Coronary artery (tissue), 2 donors: ENCODE measurements at regions not wholly inside any gene's neighbourhood (a gene's known extent, or its start where the extent isn't known, plus 50 kb on each side); places are given as distances from the start of the nearest gene placed in this dataset.

Experiments
- DNase-seq: peaks from one replicate; pipeline ENCODE4 v3.0.0-alpha.2; 2017; ENCODE audit warnings: low spot score
- H3K27ac ChIP-seq, 2 donors: fragments of 200-600 bp; sonication (generic); one replicate each; pipeline ENCODE4 v1.5.1; 2016 to 2019
- H3K4me3 ChIP-seq: fragments of 200-600 bp; sonication (generic); 2 replicates; pipeline ENCODE4 v1.5.1; 2016; ENCODE audit warnings: mild to moderate bottlenecking, moderate library complexity
- TF ChIP-seq, protein P1 (sequence below): fragments of 200-600 bp; sonication (generic); IDR thresholded peaks from one replicate; pipeline ENCODE4 v1.5.1; 2019; ENCODE audit warnings: antibody characterized with exemption

DNA sequence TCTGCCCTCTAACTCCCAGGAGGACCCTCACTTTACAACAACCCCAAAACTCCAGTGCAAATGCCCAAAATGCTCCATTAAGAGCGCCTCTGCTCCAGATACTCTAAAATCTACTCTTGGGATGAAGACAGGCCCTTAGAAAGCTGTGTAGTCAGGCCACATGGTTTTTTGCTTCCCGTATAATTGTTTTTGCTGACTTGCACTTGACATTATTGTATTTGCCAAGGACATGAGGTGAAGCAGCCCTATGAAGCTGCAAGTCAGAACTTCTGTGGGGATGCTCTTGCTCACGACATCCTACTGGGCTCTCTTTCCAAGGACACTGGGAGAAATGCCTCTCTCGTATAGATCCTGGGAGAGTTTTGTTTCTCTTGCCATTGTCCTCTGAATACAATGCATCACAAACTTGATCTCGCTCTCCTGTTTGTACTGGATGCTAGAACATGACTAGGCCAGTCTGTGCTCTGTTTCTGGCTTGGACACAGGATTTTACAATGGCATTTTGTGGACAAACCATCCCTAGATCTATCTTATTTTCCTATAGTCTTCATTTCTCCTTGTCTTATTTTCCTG, 177.2 kb upstream of the DTNBP1 start:
- no peak overlapping the region for H3K4me3 ChIP-seq
- no peak for DNase-seq
- TF ChIP-seq, protein P1, sequence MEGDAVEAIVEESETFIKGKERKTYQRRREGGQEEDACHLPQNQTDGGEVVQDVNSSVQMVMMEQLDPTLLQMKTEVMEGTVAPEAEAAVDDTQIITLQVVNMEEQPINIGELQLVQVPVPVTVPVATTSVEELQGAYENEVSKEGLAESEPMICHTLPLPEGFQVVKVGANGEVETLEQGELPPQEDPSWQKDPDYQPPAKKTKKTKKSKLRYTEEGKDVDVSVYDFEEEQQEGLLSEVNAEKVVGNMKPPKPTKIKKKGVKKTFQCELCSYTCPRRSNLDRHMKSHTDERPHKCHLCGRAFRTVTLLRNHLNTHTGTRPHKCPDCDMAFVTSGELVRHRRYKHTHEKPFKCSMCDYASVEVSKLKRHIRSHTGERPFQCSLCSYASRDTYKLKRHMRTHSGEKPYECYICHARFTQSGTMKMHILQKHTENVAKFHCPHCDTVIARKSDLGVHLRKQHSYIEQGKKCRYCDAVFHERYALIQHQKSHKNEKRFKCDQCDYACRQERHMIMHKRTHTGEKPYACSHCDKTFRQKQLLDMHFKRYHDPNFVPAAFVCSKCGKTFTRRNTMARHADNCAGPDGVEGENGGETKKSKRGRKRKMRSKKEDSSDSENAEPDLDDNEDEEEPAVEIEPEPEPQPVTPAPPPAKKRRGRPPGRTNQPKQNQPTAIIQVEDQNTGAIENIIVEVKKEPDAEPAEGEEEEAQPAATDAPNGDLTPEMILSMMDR: no peak
- H3K27ac ChIP-seq: no peak overlapping the region

DNA sequence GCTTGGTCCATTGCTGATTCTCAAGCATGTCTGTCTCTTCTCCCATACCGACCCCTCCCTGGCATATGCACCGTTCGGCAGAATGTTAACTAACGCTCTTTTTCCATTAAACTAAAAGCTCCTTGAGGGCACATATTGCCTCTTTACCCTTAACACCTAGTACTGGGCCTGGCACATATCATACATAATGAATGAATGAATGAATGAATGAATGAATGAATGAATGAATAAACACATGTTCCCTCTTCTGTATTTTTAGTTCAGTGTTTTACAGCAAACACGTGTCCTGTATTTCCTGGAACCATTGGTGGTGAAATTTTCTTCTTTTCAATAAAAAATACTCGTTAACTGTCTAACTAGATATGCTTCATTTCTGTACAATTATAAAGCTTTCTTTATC, 174.4 kb upstream of the DTNBP1 start:
- Histone ChIP-seq H3K4me3 (no peak overlapping the region), H3K27ac (no peak overlapping the region)
- no peak for DNase-seq
- TF ChIP-seq, protein P1: no peak

DNA sequence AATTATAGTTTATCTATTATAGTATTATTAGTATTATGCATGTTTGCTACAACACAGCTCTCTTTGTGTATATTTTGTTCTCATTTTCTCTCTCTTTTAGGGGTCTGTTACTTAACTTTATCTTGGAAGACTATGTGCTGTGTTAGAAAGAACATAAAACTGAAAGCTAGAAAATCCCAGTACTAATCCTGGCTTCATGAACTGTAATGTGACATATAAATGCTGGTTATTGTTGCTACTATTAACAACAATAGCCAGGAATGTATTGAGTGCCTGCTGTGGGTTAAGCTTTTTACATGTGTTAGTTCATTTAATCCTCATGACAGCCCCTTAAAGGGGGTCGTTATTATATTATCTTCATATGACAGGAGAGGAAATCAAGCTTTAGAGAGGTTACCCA, 170.0 kb upstream of the DTNBP1 start:
- no peak overlapping the region for H3K27ac ChIP-seq
- TF ChIP-seq, protein P1: no peak
- H3K4me3 ChIP-seq: no peak overlapping the region
- DNase-seq: no peak

DNA sequence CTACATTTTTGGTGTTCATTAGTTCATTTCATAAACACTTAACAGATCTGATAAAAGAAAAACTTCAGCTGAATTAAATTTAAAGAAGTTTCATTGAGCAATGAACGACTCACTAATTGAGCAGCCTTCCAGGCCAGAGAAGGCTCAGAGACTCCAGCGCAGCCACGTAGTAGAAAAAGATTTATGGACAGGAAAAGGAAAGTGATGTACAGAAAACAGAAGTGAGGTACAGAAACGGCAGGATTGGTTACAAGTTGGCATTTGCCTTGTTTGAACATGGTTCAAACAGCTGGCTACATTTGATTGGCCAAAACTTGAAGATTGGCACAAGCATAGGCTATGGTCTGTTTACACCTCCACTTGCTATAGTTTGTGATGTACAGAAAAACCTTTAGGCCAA, 166.3 kb upstream of the DTNBP1 start:
- no peak overlapping the region for H3K27ac ChIP-seq
- TF ChIP-seq, protein P1: no peak
- DNase-seq: no peak
- no peak overlapping the region for H3K4me3 ChIP-seq

DNA sequence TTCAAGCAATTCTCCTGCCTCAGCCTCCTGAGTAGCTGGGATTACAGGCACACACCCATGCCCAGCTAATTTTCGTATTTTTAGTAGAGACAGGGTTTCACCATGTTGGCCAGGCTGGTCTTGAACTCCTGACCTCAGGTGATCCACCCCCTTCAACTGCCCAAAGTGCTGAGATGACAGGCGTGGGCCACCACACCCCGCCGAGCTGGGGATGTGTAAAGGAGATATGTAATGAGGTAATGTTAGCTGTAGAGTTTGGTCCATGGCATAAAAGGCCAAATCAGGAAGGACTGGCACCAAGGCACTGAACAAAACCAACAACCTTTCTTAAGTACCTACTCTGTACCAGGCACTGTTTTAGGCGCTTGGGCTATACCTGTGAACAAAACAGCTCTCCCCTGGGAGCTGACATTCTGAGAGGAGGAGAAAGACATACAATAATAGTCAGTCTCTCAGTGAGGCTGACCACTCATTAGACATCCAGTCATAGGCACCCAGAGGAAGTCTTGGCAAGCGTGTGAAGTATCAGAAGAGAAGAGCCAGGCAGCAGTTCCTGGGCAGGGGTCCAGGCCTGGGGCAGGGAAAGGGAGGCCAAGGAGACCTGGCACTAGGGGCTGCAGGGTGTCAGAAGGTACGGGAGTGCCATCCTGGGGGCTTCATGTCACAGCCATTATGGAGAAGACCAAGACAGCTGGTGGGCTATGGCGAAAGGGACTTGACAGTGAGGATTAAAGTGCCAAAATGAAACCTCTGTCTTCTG, 164.8 kb upstream of the DTNBP1 start:
- DNase-seq: no peak
- no peak overlapping the region for H3K4me3 ChIP-seq
- TF ChIP-seq, protein P1: no peak

DNA sequence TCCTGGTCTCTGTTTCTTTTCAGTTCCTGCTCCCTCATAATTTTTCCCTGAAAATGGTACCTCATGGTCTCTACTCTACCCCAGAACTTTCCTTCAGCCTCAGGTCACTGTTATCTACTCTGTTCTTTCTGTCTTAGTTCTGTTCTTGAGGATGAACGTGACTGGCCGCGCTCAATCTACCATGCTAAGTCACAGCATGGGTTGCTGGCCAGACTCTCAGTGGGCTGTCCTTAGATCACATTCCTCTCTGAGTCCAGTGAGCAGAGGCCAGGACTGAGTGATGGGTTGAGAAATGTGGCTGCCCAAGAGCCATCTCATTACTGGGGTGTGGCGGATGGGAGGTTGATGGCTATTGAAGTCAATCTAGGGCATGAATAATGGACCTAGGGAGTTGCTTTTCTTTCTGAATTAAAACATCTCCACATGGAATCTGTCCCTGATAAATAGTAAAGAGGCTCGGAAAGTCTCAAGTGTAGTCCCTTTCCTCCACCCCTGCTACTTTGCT, 164.0 kb upstream of the DTNBP1 start:
- no peak for DNase-seq
- TF ChIP-seq, protein P1: no peak
- H3K4me3 ChIP-seq: no peak overlapping the region
- no peak overlapping the region for H3K27ac ChIP-seq

More for the DNA sequence above, 164.8 kb upstream of the DTNBP1 start:
- H3K27ac ChIP-seq: no peak overlapping the region
